SKM-1 (cell line): ENCODE measurements at regions not wholly inside any gene's neighbourhood (a gene's known extent, or its start where the extent isn't known, plus 50 kb on each side); places are given as distances from the start of the nearest gene placed in this dataset.
"Not testable (repeated sequence)": the region's sequence is repeated elsewhere in the genome, so short reads cannot be mapped to it uniquely, and the experiment has no call there.

Experiments
- DNase-seq: peaks from one replicate; lab custom pipeline; 2025; ENCODE audit not compliant: unreplicated experiment; lab: John Stamatoyannopoulos, UW

DNA sequence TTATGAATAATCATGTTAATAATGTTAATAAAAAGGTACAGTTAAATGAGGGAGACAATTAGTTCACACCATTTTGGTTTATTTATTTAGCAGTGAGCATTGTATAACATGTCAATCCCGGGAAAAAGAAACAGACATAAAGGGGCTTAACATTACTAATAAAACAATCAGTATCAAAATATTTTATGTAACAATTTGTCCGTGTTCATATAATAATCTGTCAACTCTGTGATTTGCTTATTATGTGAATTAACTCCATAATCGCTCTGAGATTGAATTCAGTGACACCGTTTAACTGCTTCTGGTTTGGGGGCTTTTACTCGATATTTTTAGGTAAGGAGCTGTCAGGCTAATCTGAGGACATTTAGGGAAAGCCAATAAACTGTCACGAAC lies 95.8 kb upstream of the HMGA2 start:
- no peak for DNase-seq

DNA sequence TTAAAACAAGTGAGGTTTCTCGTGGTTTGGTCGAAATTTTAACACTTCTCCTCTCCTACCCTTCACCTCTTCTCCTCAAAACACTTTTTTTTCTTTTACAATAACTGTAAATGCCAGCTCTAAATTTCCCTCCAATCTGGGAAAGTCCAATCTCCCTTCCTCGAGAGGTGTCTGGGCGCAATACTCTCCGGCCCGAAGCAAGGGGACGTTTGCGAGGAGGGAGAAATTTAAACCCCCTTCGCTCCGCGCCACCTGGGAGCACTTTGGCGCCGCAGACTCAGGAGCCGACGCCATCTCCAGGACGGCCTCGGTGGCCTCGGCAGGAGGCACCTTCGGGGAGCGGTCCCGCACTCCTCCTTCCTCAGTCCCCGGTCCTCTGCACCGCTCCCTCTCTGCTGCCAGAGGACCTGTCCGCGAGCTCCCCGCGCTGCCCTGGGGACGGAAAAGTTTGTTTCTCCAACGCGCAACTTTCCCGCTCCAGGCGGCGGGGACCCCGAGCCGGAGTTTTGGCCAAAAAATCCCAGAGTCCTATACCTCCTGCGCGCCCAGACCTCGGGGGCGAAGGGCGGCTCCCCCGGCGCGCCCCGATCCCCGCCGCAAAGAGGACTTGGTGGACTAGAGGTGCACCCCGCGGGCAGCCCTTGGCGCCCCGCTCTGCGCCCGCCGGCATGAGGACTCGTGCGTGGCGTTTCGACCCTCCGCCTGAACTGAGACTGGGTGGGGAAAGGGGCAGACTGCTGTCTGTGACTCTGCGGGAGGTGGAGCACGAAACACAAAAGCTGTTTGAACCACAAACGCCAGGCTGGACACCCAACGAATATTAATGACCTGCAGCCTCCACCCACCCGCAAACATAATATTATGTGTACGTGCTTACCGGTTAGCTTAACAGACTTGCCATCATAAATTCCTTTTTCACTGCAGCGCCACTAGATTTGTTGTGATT lies 95.2 kb upstream of the HMGA2 start:
- no peak for DNase-seq

DNA sequence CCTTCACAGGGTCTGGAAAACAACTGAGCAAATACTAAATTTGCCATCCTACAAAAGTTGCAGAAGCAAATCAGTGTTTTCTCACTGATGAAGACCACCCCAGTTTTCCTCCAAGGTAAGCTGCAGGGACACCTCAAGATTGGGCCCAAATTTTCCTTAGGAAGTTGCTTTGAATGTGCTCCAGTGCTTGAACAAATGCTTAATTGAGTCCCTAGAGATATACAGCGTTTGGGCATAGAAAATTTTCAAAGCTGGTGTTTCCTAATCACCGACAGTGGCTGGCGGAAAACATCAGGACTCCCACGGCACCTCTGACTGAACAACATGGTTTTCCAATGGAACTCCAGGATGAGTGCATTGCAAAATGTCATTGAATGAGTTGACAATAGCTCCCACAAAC lies 92.5 kb upstream of the HMGA2 start:
- DNase-seq: no peak

DNA sequence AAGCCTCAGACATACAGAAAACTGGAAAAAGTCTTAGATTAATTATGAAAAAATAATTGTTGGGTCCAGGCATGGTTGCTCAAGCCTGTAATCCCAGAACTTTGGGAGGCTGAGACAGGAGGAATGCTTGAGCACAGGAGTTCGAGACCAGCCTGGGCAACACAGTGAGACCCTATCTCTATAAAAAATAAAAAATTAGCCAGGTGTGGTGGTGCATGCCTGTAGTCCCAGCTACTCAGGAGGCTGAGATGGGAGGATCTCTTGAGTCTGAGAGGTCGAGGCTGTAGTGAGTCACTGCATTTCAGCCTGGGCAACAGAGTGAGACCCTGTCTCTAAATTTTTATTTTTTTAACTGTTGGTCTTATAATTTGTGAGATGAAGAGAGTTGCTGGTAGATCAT lies 90.6 kb upstream of the HMGA2 start:
- not testable (repeated sequence) for DNase-seq

DNA sequence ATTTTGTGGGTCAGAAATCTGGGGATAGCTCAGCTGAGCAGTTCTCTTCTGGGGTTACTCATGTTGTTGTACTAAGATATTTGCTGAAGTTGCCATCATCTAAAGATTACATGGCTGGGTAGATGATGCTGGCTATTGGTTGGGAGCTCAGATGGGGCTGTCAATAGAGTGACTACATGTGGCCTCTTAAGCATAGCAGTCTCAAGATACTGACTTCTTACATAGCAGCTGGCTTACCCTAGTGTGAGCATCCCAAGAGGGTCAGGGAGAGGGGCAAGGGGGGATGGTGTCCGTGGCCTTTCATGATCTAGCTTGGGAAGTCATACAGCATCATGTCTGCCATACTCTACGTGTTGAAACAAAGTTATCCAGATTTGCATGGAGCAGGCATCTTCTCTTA lies 90.1 kb upstream of the HMGA2 start:
- DNase-seq: no peak

DNA sequence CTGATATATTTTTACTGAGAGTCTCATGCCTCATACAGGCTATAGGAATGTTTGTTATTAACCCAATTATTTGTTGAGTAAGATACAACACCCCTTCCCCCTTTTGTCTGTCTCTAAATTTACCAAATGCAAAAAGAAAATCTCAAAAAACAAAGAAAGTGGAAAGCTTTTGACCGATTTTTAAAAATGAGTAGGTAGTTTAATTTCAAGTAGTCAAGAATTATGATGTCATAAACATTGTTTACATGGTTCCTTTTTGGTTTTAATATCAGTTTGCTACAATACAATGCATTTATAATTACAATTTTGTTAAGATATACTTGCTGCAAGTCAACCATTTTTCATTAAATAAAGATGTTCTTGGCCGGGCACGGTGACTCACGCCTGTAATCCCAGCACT lies 84.7 kb upstream of the HMGA2 start:
- no peak for DNase-seq

DNA sequence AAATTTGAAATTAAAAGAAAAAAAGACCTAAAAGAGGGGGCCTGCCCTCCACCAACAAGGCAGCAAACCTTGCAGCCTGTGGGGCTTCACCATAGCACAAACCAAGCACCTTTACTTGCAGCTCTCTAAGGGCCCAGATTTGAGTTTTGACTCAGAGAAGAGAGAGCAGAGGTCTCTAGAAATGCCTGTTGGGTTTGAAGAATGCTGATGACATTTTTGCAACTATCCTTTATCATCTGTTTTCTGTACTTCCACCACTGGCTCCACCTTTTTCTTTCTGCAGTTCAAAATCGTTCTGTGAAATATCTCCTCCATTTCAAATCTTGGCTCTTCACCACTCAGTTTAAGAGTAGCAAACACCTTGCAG lies 83.8 kb upstream of the HMGA2 start:
- DNase-seq: no peak

DNA sequence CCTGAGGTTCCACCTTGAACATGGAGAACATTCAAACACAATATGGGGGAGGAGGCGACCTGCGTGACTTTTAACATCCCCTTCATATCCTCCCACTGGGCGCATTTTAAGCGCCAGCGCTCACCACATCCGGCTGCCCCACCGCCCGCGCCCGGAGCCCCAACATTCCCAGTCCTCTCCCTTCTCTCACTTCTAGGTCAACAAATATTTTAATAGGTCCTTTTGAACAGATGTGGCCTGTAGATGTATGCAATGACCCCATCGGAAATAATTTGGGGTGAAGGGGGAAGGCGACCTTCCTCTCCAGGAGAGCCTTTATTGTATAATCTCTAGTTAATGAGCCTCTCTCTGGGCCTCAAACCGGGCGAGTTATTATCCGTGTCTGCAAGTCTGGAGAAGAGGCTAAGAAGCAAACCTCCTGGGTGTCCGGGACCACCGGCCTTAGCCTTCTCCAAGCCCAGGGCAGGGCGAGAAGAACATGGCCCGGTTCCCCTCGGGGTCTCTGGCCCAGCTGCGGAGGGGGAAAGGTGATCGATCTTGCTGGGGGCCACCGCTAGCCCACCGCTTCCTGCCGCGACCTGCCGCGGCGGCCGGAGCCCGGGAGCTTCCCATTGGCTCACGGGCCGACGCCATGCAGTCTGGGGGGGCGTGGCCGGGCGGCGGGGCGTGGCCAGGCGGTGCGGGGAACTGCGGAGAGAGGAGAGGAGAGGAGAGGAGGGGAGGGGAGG lies 83.2 kb upstream of the HMGA2 start:
- peak; percentile 33 for DNase-seq

DNA sequence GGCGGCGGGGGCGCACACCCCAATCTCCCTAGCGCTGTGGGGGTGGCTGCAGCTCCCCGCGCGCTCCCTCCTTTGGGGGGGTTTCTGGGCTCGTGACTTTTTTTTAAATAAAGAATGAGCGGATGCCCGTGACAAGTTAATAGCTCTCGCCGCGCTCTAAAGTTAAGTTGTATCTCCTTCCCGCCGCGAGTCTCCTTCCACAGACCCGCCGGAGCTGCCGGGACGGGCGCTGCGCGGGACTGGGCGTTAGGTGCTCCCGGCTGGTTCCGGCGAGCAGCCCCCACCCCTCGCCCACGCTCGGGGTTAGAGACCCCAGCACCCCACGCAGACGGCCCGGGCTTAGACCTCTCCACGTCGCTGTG lies 82.6 kb upstream of the HMGA2 start:
- DNase-seq: no peak

DNA sequence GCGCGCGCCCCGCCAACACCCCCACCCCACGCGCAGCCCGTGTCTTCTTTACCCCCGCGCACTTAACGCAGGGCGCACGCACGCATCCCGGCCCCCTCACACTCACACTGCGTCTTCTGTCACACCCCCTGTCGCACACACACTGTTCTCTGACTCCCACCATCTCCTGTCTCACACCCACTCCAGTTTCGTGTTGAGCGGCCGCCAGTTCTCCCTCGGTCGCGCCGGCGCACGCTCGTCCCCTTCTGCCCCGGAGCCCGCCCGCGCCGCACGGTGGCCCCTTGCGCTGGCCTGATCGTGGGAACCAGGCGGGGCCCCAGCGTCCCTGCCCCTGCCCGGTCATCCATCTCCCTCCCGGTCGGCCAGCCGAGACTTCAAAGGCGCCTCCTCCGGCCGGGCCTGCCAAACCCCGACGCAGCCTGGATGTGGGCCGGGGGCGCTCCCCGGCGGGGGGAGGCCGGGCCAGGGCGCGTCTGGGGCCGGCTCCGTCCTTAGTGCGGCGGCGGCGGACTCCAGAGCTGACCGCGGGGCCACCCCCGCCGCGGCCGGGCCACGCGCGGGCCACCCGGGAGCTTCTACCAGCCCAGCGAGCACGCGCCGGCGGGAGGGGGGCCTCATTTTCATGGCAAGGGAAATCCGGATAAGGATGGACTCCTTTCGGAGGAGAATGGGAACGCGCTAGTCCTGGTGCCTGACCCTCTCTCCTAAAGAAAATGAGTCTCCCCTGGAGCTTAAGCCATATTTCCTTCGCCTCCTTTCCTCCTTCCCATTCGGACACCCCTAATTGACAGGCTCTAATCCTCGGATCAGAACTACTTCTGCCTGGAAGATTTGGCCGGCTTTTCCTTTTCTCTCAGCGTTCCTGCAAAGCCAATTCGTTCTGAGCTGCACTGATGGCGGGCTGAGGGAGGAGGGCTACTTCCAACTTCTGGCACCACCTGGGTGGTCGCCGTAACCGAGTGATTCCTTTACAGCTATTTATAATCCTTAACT lies 82.0 kb upstream of the HMGA2 start:
- no peak for DNase-seq

DNA sequence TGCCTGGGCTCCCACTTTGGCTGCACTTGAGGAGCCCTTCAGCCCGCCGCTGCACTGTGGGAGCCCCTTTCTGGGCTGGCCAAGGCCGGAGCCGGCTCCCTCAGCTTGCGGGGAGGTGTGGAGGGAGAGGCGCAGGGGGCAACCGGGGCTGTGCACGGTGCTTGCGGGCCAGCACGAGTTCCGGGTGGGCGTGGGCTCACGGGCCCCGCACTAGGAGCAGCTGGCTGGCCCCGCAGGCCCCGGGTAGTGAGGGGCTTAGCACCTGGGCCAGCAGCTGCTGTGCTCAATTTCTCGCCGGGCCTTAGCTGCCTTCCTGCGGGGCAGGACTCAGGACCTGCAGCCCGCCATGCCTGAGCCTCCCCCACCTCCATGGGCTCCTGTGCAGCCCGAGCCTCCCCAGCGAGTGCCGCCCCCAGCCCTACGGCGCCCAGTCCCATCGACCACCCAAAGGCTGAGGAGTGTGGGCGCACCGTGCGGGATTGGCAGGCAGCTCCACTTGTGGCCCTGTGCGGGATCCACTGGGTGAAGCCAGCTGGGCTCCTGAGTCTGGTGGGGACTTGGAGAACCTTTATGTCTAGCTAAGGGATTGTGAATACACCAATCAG lies 79.9 kb upstream of the HMGA2 start:
- not testable (repeated sequence) for DNase-seq

DNA sequence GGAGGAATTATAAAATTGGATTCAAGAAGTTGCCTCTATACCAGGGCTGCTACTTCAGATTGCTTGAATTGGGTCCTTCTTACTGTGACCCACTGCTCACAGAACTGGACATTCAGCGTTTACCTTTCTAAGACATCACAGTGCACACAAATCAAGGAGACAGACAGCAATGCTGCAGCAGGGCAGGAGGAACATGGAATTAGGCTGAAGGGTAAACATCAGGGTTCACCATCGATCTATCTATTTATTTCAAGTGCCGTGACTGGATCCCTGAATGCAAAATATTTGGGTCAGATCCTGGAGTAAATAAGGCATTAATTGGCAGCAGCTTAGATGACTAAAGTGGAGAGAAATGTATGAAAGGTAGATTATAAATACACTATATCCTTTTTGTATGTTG lies 76.9 kb upstream of the HMGA2 start:
- no peak for DNase-seq

DNA sequence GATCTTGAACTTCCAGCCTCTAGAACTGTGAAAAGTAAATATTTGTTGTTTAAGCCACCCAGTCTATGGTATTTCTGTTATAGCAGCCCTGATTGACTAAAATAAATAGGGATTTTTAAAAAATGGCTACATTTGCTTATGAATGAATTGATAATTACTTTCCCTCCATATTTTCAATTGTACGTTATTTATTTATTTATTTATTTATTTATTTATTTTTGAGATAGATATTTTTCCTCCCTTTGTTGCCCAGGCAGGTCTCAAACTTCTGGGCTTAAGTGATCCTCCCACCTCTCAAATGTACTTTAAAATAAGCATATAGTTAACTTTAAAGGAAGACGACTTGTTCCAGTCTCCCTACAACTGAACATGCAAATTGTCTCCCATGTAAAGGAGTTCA lies 76.0 kb upstream of the HMGA2 start:
- no peak for DNase-seq

DNA sequence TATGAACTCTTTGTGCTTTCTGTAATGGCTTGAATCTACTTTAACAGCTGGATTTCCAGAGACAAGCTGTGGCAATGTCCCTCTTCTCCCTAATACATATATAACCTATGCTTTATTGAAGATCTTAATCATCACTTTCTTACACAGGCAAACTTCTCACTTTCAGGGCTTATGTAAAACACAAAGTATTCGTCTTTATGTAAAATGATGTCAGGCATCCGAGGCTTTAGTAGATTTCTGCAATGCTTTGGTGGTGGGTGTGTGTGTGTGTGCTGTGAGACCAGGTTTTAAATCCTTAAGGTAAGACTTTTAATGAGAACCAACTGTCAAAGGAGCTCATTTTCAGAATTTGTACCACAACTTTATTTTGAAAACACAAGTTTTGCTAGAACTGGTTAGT lies 70.0 kb upstream of the HMGA2 start:
- DNase-seq: no peak

DNA sequence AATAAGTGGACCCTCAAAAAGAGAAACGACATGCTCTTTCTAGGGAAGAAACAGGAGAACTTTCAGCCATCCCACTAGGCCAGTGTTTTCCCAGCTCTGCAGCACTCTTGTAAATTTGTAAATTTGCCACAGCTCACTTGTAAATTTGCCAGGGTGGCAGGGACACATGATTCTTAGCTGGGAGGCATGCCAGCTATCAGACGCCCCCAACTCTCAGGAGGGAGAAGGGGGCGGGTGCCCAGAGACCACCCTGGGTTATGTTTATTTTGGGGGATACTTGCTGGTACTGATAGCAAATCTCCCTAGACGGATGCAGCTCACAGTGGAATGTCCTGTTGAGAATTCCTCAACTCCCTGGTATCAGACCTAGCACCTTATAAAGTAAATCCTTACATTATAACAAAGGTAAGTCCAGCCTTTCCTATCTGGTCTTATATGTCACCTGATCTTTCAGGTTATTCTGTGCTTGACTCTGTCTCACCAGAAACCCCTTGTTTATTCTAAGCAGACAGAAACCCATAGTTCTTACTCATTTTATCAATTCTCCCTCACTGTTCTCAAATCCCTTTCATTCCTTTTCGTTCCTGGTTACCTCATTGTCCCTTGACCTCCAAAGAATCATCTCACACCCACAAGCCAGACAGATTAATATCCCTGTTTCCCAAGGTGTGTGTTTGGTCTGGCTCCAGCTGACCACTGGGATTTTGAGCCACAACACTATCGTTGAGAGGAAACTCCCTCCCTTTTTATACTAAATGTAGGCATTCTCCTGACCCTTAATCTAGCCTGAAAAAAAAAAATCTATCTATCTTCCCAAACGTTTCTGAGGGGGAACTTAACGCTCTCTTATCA lies 69.3 kb upstream of the HMGA2 start:
- DNase-seq: no peak

DNA sequence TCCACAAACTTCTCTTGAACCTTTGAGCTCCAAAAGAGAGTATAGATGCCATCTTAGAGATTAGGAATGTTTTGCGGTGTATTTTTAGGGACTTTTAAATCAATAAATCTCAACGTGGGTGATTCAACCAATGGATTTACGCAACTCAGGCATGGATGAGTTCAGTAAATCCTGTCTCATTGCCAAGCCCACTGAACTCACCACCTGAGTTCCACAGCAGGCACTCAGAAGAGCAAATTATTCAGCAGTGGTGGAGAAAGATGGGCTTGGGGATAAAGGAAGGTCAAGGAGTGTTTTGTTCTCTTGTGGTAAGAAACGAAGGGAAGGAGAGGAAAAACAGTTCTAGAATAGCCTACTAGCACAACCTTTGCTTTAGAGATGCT lies 68.7 kb upstream of the HMGA2 start:
- no peak for DNase-seq

DNA sequence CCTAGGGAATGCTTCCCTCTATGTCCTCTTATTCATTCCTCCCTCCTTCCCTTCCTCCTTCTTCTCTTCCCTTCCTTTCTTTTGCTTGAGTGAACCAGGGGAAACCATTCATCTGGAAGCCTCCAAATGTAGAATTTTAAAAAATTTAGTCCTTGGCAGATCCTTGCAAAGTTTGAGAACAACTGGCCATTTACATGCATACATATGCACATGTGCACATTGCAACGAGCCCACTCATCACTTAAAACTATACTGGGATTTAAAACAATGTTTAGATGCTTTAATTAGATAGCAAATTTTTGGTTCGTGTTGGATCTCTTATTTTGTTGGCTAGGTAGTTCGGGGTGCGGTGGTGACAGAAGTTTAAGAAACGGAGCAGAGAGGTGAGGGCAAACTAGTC lies 68.0 kb upstream of the HMGA2 start:
- no peak for DNase-seq

DNA sequence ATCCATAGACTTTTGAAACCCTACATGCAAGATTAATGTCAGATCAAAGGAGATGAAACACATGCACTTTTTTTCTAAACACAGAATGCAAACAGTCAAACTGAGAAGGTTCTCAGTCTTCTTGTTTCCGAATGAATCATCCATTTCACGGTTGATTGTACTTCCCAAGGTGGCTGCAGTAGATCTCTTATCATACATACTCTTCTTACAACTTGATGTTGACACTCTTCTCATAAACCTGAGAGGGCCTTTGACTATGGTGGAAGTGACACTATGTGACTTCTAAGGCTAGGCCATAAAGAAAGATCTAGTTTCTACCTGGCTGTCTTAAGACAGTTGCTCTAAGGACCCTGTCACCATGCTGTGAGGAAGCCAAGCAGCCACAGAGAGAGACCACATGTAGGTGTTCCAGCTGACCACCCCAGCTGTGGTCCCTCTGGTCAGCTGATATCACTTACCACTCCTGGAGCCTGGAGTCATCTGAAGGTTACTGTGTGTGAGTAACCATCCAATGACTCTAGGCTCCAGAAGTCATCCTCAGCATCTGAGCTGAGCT lies 67.2 kb upstream of the HMGA2 start:
- DNase-seq: no peak

DNA sequence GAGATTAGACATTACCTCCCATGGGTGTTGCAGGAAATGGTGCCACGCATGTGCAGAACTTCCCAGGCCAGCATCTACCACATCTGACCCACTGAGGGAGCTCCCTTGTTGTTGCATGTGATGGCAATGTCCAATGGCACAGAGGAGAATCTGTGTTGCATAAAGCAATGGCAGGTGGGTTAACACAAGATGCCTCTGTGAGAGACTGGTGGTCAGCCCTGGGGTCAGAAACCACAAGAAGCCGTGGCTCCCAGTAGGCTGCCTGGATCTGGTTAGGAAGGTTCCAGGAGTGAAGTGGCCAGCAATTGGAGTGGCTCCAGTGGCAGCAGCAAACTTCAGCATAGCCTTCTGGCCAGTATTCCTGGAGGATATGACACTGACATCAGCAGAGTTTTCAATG lies 65.9 kb upstream of the HMGA2 start:
- no peak for DNase-seq

DNA sequence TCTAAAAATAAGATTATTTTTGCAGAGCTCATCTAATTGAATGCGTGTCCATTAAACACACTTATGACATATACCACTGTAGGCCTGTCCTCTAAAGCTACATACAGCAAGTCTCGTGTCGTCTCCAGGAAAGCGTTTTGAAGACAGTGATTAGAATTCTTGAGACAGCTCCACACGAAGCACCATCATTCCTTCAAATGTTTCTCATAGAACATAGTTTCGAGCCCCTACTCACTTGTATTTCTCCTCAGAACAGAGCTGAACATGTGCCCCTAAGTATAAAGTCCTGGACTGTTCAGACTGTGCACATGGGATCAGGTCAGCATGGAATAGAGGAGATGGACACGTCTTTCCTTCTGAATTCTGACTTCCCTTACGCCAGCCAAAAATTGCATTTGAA lies 64.5 kb upstream of the HMGA2 start:
- DNase-seq: no peak
